ENCODE measurements at regions not wholly inside any gene's neighbourhood (a gene's known extent, or its start where the extent isn't known, plus 50 kb on each side); places are given as distances from the start of the nearest gene placed in this dataset.

DNA sequence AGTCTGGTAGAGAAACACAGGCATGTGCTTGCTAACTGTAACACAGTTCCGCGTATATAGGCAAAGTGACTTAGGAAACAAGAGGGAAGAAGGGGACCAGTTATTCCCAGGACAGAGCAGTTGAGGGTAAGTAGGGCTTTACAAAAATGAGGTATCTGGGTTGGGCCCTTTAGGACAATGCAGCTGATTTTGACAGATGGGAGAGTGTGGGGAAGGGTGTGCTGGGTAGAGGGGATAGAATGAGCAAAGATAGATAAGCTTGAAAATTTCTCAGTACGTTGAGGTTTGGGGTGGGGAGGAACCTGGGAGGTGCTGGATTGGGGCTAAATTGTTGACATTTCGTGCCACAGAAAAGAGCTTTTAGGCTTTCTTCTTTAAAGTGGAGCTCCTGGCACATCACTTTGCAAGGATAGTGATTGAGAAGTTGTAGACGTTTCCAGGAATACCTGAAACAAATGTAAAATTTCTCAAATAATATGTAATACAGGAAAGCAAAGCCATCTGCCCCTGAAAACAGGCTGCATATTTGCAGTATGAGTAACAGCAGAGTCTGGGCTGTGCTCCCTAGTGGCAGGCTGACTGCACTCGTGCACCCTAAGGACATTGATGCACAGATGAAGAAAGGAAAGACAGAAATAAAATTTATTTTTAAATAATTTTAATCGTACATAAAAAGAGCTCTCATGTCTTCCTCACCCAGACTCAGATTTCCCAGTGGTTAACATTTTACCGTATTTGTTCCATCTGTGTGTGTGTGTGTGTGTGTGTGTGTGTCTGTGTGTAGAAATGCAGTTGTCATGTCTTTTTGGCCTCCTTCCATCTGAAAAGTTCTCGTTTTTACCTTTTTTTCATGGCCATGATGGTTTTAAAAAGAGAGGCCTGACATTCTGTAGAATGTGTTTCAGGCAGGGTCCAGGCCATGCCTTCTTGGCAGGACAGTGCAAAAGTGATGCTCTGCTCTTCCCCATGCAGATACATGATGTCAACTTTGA, 144.9 kb upstream of the DMRT1 start:
- H3K4me3 ChIP-seq (replicated peaks; ENCODE audit: low read depth, low read length) = no peak overlapping the region
- peak; percentile 74 for DNase-seq (ENCODE audit: low read depth)
- TF ChIP-seq, protein P1, sequence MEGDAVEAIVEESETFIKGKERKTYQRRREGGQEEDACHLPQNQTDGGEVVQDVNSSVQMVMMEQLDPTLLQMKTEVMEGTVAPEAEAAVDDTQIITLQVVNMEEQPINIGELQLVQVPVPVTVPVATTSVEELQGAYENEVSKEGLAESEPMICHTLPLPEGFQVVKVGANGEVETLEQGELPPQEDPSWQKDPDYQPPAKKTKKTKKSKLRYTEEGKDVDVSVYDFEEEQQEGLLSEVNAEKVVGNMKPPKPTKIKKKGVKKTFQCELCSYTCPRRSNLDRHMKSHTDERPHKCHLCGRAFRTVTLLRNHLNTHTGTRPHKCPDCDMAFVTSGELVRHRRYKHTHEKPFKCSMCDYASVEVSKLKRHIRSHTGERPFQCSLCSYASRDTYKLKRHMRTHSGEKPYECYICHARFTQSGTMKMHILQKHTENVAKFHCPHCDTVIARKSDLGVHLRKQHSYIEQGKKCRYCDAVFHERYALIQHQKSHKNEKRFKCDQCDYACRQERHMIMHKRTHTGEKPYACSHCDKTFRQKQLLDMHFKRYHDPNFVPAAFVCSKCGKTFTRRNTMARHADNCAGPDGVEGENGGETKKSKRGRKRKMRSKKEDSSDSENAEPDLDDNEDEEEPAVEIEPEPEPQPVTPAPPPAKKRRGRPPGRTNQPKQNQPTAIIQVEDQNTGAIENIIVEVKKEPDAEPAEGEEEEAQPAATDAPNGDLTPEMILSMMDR (IDR thresholded peaks at IDR 0.05; ENCODE audit: low read length, missing control alignments) = peak; percentile 35

DNA sequence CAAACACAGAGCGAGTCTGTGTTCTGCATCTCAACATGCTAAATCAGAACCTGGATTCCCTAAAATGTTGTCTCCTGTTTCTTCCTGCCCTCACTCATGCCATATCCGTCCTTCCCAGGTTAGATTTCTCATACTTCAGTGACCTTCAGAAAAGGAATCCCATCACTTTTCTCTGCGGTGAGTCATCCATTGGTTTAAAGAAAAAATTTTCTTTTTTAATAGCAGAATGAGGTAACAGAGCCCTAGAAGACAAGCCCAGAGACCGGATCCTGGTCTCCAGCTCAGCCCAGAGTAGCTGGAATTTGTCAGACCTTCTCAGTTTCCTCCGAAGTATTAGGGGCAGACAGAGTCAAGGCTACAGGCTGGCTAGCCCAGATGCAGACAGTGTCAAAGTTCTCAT, 143.2 kb upstream of the DMRT1 start:
- TF ChIP-seq, protein P1 (IDR thresholded peaks at IDR 0.05; ENCODE audit: low read length, missing control alignments) = no peak
- peak; percentile 35 for DNase-seq (ENCODE audit: low read depth)
- no peak overlapping the region for H3K4me3 ChIP-seq (replicated peaks; ENCODE audit: low read depth, low read length)

DNA sequence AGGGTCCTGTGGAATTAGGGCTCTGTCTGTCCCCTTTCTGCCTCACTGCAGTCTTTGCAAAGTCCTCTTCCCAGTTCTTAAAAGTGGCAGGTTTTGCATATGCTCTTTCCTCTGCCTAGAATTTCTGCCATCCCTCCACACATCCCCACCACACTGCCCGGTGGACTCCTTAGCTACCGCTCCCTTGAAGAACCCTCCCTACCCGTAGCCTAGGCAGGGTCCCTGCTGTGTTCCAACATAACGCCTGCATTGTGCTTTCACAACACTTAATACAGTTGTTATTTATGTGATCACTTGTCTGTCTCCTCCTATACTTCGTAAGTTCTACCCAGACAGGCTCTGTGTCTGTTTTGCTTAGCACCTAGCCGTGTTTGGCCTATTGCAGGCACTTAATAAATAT, 142.5 kb upstream of the DMRT1 start:
- no peak for DNase-seq (ENCODE audit: low read depth)
- no peak overlapping the region for H3K4me3 ChIP-seq (replicated peaks; ENCODE audit: low read depth, low read length)
- TF ChIP-seq, protein P1 (IDR thresholded peaks at IDR 0.05; ENCODE audit: low read length, missing control alignments) = no peak

DNA sequence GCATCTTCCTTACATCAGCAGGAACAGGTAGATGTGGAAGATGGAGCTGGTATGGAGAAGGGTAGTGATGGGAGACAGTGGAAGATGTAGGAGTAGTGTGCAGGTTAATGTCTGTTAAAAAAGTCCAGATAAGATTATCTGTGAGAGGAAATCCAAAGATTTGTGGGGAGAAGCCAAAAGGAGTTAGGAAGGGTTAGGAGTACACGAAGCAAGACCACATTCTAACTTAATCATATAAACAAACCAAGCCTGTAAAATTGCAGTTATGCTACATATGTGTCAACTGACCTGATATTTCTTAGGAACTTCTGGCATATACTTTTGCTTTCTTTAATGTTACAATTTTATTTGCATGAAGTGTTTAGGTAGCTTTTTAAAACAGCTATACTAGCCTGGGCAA, 142.1 kb upstream of the DMRT1 start:
- no peak overlapping the region for H3K4me3 ChIP-seq (replicated peaks; ENCODE audit: low read depth, low read length)
- TF ChIP-seq, protein P1 (IDR thresholded peaks at IDR 0.05; ENCODE audit: low read length, missing control alignments) = no peak

DNA sequence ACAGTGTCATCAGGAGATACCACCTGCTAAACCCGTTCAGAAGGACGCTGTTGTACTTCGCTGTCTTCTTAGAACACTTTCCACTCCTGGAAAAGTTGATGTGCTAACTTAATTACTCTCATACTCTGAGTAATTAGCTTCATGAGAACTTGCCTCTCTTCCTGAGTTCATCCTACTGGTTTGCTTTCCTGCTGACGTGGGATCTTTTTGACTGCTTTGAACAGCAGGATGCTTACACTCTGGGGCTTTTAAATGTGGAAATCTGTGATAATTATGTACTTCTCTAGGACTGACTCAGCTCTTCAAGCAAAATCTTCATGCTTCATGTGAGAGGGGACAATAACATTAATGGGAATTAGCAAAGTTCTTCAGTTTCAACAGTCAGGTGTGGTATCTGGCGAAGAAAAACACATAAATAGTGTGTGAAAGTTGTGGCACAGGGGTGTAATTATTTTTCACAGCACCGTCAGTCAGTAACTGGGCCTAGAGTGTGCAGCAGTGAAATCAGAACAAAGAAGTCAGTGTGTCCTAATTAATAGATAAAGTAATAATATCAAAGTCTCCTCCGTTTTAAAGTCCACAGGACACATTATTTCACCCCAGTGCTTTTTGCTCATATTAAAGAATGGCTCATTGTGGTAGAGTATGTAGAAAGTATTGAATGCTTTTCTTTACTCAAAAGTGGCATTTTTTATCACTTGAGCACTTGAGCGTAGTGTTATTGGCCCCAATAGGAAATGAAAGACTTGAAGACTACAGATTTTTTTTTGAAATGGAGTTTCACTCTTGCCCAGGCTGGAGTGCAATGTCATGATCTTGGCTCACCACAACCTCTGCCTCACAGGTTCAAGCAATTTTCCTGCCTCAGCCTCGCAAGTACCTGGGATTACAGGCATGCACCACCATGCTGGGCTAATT, 140.9 kb upstream of the DMRT1 start:
- no peak overlapping the region for H3K4me3 ChIP-seq (replicated peaks; ENCODE audit: low read depth, low read length)
- TF ChIP-seq, protein P1 (IDR thresholded peaks at IDR 0.05; ENCODE audit: low read length, missing control alignments) = no peak

More for the DNA sequence above, 142.1 kb upstream of the DMRT1 start:
- no peak for DNase-seq (ENCODE audit: low read depth)

DNA sequence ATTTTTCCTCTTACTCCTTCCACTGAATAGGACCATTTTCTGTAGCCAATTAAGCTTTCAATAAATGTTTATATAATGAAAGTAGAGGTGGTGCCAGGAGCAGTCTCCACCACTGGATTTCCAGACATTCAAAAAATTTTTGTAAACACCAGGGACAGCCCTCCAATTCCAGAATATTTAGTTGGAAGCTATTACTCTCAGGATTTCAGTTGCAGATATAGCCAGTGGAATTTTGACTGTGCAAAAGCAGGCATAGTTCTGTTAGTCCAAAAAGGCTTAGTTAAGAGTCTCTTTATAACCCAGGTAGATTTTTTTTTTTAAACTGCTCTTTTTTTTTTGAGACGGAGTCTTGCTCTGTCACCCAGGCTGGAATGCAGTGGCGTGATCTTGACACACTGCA, 138.1 kb upstream of the DMRT1 start:
- DNase-seq (ENCODE audit: low read depth) = no peak
- no peak overlapping the region for H3K4me3 ChIP-seq (replicated peaks; ENCODE audit: low read depth, low read length)
- TF ChIP-seq, protein P1 (IDR thresholded peaks at IDR 0.05; ENCODE audit: low read length, missing control alignments) = no peak

More for the DNA sequence above, 140.9 kb upstream of the DMRT1 start:
- no peak for DNase-seq (ENCODE audit: low read depth)
